GM19351 (cell line): ENCODE measurements at regions not wholly inside any gene's neighbourhood (a gene's known extent, or its start where the extent isn't known, plus 50 kb on each side); places are given as distances from the start of the nearest gene placed in this dataset.

Experiments
- ATAC-seq: cut with Tn5 transposase; IDR thresholded peaks from one replicate; pipeline ENCODE4 v1.9.1; 2021; ENCODE audit warnings: mild to moderate bottlenecking, moderate library complexity; ENCODE audit not compliant: unreplicated experiment

GRCh38 chr3:30350901-30351300 is 255.5 kb upstream of the TGFBR2 start:
- no peak for ATAC-seq

- ATAC-seq: no peak
Observed at GRCh38 chr3:30352410-30353318, 253.7 kb upstream of the TGFBR2 start.

DNA sequence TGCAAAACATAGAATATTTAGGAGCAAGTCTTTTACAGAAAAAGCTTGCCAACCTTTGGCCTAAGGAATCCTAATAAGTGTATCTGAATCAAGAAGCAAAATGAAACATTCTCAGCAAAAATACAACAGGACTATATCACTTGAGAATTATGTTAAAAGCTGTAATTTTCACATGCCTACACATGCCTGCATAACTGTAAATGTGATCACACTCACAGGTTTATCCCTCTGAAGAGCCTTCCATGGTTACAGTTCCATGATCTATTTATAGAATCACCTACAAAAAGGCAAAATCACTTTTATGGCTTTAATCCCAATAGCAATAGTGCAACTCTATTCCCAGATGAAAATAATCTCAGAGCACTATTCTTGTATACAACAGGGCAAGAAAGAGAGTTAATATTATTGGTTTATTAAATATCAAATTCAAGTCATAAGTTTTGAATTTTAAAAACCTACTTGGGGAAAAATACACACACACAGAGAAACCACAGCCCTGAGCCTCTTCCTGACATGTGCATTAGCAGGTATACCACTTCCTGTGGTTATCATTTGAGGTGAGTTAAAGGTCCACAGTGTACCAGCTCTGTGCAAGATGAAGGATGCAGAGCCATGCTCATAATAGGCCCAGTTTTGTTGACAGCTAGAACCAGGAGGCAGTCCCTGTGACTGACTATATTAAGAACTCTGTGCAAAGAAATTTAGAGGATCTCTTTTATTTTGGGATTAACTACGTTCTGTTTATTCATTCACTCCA is 252.5 kb upstream of the TGFBR2 start:
- ATAC-seq: peak; percentile 98

DNA sequence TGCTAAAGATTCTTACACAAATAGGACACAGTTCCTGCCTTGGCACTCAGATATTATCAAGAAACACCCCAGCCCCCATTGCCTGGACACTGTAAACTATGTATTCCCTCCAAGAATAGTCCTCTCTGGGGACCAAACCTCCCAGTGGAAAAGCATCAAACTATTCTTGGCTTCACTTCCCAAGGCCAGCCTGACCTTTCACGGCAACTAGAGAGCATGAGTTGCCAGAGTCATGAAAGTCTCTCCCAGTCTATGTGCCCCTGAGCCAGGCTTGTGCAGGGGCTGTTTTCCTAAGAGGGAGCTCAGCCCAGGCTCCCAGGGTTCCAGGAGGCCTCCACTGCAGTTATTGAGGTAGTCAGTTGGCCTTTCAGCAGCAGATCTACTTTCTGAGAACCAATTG is 251.9 kb upstream of the TGFBR2 start:
- ATAC-seq: peak; percentile 15

GRCh38 chr3:30354972-30355371 is 251.4 kb upstream of the TGFBR2 start:
- ATAC-seq: no peak

GRCh38 chr3:30355622-30356021 is 250.8 kb upstream of the TGFBR2 start:
- ATAC-seq: no peak

- no peak for ATAC-seq
Observed at GRCh38 chr3:30356866-30357753, 249.3 kb upstream of the TGFBR2 start.

- ATAC-seq: no peak
Observed at GRCh38 chr3:30357897-30358296, 248.5 kb upstream of the TGFBR2 start.

- no peak for ATAC-seq
Observed at GRCh38 chr3:30358871-30359270, 247.5 kb upstream of the TGFBR2 start.

DNA sequence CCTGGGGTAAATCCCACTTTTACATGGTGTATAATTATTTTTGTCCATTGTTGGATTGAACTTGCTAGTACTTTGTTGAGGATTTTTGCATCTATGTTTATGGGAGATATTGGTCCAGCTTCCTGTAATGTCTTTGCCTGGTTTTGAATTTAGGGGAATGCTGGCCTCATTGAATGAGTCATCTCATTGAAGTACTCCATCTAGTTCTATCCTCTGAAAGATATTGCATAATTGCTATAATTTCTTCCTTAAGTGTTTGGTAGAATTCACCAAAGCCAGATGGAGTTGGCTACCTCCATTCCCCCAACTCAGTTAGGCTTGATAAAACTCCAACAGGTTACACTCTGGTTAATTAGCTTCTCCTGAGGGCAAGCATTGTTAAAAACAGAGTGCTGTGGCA is 237.4 kb upstream of the TGFBR2 start:
- no peak for ATAC-seq

GRCh38 chr3:30370681-30371271 is 235.6 kb upstream of the TGFBR2 start:
- ATAC-seq: no peak

DNA sequence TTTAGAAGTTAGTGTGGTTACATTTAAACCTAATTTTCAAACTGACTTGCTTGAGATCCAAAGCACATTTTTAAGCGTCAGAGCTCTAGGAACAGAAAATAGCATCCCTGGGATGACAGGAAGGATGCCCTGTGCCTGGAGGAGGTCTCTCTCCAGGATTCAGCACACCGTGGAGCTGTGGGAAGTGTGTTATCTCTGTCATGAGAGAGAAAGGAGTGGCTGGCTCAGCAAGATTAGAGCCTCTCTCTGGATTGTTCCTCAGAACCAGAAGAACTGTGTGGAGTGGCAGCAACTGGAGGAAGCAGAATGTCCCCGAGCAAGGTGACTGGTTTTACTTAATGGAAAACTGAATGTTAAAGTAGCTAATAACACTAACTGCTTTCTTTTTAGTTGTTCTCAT is 233.6 kb upstream of the TGFBR2 start:
- no peak for ATAC-seq

GRCh38 chr3:30384546-30385072 is 221.8 kb upstream of the TGFBR2 start:
- ATAC-seq: no peak

DNA sequence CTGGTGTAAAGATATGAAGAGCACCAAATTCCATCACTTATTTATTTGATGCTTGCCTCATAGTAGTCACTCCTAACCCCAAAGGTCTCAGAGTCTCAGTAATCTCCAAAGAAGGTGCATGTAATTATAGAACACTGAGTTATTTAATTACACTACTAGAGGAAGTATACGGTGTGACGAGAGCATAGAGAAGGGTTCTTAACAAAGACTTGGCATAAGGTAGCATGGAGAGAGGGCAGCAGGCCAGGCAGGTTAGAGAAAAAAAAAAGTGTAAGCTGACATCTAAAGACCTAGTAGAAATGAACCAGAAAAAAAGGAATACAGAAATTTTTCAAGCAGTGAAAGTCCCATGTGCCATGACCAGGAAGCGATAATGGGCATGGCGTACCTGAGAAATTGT is 213.3 kb upstream of the TGFBR2 start:
- no peak for ATAC-seq

GRCh38 chr3:30397030-30397429 is 209.4 kb upstream of the TGFBR2 start:
- ATAC-seq: no peak

GRCh38 chr3:30399394-30400181 is 206.8 kb upstream of the TGFBR2 start:
- ATAC-seq: no peak

- no peak for ATAC-seq
Observed at GRCh38 chr3:30400926-30401325, 205.5 kb upstream of the TGFBR2 start.

DNA sequence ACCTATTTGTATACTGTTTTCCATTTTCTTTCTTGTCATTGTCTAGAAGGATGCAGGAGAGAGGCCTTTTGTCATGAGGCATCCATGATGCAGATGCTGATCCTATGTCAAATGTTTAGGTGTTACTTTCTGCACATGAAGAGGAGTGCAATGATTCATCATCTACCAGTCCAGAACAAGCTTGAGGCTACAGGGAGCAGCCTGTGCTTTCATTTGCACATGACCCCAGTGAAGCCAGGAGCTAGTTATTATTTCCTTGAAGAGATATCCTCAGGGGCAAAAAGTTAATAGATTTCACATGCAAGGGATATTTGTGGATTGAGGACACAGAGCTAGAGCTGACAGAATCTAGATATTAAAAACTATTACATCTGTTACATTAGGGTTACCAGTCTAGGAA is 204.4 kb upstream of the TGFBR2 start:
- ATAC-seq: no peak

- no peak for ATAC-seq
Observed at GRCh38 chr3:30407651-30408050, 198.8 kb upstream of the TGFBR2 start.

DNA sequence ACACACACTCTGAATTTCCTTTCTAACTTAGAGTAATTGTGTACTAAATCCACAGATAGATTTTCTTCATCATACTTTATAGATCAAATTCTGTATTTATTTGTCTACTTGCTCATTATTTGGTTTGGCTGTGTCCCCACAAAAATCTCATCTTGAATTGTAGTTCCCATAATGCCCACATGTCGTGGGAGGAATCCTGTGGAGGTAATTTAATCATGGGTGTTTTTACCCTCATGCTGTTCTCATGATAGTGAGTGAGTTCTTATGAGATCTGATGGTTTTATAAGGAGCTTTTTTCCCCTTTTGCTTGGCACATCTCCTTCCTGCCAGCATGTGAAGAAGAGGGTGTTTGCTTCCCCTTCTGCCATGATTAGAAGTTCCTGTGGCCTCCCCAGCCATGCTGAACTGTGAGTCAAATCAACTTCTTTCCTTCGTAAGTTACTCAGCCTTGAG is 198.3 kb upstream of the TGFBR2 start:
- no peak for ATAC-seq
